ENCODE measurements at regions not wholly inside any gene's neighbourhood (a gene's known extent, or its start where the extent isn't known, plus 50 kb on each side); places are given as distances from the start of the nearest gene placed in this dataset.
A peak's percentile ranks its signal among the peaks of the same experiment; 100 is the strongest.

DNA sequence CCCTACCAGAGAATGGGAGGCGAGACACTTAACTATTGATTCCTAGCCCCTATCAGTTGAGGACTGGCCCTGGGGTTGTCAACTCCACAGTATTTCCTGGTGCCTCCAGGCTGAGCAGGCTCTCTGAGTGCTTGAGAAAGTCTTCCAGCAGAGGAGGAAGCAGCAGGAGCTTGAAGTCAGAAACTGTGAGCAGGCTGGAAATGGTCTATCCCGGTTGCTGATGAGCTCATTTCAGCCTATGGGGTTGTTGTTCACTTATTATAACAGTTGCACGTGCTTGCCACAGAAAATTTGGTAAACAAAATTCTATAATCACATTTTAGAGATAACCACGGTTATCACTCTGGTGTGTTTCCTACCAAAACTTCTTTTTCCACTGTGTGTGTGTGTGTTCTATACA, 254.7 kb upstream of the THUMPD2 start:
- H3K4me2 ChIP-seq (ENCODE audit: extremely low read depth, insufficient read depth, low read length), result no peak overlapping the region
- H3K4me3 ChIP-seq (replicated peaks in 1 of 4; ENCODE audit: control extremely low read depth in 1 of 4, insufficient read depth in 1 of 4, low read depth in 3 of 4, low read length in 4 of 4), result no peak overlapping the region
- H4K20me1 ChIP-seq (ENCODE audit: control insufficient read depth, extremely low read depth, insufficient read depth, low read length), result no peaks in the 10 kb centered on the region
- TF ChIP-seq EZH2 (IDR thresholded peaks at IDR 0.05; ENCODE audit: low read length, missing control alignments), result no peak
- TF ChIP-seq, protein P1, sequence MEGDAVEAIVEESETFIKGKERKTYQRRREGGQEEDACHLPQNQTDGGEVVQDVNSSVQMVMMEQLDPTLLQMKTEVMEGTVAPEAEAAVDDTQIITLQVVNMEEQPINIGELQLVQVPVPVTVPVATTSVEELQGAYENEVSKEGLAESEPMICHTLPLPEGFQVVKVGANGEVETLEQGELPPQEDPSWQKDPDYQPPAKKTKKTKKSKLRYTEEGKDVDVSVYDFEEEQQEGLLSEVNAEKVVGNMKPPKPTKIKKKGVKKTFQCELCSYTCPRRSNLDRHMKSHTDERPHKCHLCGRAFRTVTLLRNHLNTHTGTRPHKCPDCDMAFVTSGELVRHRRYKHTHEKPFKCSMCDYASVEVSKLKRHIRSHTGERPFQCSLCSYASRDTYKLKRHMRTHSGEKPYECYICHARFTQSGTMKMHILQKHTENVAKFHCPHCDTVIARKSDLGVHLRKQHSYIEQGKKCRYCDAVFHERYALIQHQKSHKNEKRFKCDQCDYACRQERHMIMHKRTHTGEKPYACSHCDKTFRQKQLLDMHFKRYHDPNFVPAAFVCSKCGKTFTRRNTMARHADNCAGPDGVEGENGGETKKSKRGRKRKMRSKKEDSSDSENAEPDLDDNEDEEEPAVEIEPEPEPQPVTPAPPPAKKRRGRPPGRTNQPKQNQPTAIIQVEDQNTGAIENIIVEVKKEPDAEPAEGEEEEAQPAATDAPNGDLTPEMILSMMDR (conservative IDR thresholded peaks at IDR 0.05 in 1 of 2, IDR thresholded peaks at IDR 0.05 in 1 of 2; ENCODE audit: low read depth in 1 of 2, low read length in 2 of 2), result no peak
- H3K36me3 ChIP-seq (ENCODE audit: control insufficient read depth, insufficient read depth, low read length), result no peaks in the 10 kb centered on the region
- H3K79me2 ChIP-seq (ENCODE audit: control insufficient read depth, insufficient read depth, low read length), result no peaks in the 10 kb centered on the region
- no peak overlapping the region for H2AFZ ChIP-seq (ENCODE audit: low read length)
- H3K4me1 ChIP-seq (ENCODE audit: control insufficient read depth, extremely low read depth, insufficient read depth, low read length), result peaks cover 12% of the 10 kb centered on the region
- H3K9me3 ChIP-seq (ENCODE audit: control insufficient read depth, insufficient read depth, low read depth, low read length), result no peaks in the 10 kb centered on the region
- no peaks in the 10 kb centered on the region for H3K27me3 ChIP-seq (ENCODE audit: control insufficient read depth, insufficient read depth, low read length)
- H3K9ac ChIP-seq (ENCODE audit: insufficient read depth, low read length), result no peak overlapping the region
- H3K27ac ChIP-seq (ENCODE audit: insufficient read depth, low read length), result peak overlapping the region; percentile 69
- peak in 1 of 2 donors; percentile 24 for DNase-seq (ENCODE audit: low read depth in 2 of 2)

DNA sequence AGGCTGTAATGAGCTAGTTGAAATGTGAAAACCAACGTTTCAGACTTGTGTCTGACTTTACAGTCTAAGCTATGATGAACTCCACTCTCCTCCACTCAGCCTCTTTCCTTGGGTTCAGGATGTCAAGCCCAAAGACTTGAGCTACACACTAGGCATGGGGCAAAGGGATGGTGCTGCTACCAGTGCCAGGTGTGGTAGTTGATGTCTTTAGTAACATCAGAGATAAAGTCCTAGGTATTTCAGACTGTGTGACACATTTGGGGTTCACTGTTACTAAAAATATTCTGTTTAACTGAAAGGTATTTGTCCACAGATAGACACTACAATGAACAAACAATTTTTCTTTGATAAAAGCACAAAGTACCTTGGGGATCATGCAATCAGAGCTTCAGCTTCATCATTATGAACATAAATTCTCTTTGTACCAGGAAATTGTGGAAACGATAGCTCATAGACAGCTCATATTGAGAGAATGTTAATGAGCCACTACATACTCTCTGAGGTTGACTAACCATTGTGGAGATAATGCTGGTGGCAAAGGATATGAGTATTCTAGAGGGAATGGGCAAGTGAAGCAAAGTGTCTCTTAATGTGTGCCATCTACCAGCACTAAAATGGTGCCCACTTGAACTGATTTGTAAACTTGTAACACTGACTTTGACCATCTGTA, 253.7 kb upstream of the THUMPD2 start:
- H4K20me1 ChIP-seq (ENCODE audit: control insufficient read depth, extremely low read depth, insufficient read depth, low read length), result no peaks in the 10 kb centered on the region
- H2AFZ ChIP-seq (ENCODE audit: low read length), result no peak overlapping the region
- H3K27me3 ChIP-seq (ENCODE audit: control insufficient read depth, insufficient read depth, low read length), result no peaks in the 10 kb centered on the region
- H3K9me3 ChIP-seq (ENCODE audit: control insufficient read depth, insufficient read depth, low read depth, low read length), result no peaks in the 10 kb centered on the region
- TF ChIP-seq, protein P1 (conservative IDR thresholded peaks at IDR 0.05 in 1 of 2, IDR thresholded peaks at IDR 0.05 in 1 of 2; ENCODE audit: low read depth in 1 of 2, low read length in 2 of 2), result no peak
- no peak for TF ChIP-seq EZH2 (IDR thresholded peaks at IDR 0.05; ENCODE audit: low read length, missing control alignments)
- no peaks in the 10 kb centered on the region for H3K79me2 ChIP-seq (ENCODE audit: control insufficient read depth, insufficient read depth, low read length)
- H3K9ac ChIP-seq (ENCODE audit: insufficient read depth, low read length), result no peak overlapping the region
- H3K36me3 ChIP-seq (ENCODE audit: control insufficient read depth, insufficient read depth, low read length), result no peaks in the 10 kb centered on the region
- H3K4me2 ChIP-seq (ENCODE audit: extremely low read depth, insufficient read depth, low read length), result no peak overlapping the region
- no peak overlapping the region for H3K4me3 ChIP-seq (replicated peaks in 1 of 4; ENCODE audit: control extremely low read depth in 1 of 4, insufficient read depth in 1 of 4, low read depth in 3 of 4, low read length in 4 of 4)
- H3K27ac ChIP-seq (ENCODE audit: insufficient read depth, low read length), result peak overlapping the region; percentile 69
- H3K4me1 ChIP-seq (ENCODE audit: control insufficient read depth, extremely low read depth, insufficient read depth, low read length), result peaks cover 8% of the 10 kb centered on the region
- peak; percentile 56 to 95 for DNase-seq (ENCODE audit: low read depth in 2 of 2)

DNA sequence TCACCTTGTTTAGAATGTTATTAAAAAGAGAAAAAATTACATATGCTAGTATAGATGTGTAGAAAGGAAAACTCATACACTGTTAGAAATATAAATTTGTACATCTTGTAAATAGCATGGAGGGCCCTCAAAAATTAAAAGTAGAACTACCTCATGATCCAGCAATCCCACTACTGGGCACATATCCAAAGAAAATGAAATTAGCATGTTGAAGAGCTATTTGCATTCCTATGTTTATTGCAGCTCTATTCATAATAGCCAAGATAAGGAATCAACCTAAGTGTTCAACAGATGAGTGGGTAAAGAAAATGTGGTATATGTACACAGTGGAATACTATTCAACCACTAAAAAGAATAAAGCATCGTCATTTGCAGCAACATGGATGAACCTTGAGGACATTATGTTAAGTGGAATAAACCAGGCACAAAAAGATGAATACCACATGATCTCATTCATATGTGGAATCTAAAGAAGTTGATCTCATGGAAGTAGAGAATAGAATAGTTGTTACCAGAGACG, 251.5 kb upstream of the THUMPD2 start:
- no peaks in the 10 kb centered on the region for H3K79me2 ChIP-seq (ENCODE audit: control insufficient read depth, insufficient read depth, low read length)
- H3K9me3 ChIP-seq (ENCODE audit: control insufficient read depth, insufficient read depth, low read depth, low read length), result no peaks in the 10 kb centered on the region
- H3K4me2 ChIP-seq (ENCODE audit: extremely low read depth, insufficient read depth, low read length), result no peak overlapping the region
- H3K27me3 ChIP-seq (ENCODE audit: control insufficient read depth, insufficient read depth, low read length), result no peaks in the 10 kb centered on the region
- H3K4me3 ChIP-seq (replicated peaks in 1 of 4; ENCODE audit: control extremely low read depth in 1 of 4, insufficient read depth in 1 of 4, low read depth in 3 of 4, low read length in 4 of 4), result no peak overlapping the region
- H3K27ac ChIP-seq (ENCODE audit: insufficient read depth, low read length), result no peak overlapping the region
- H2AFZ ChIP-seq (ENCODE audit: low read length), result no peak overlapping the region
- no peak overlapping the region for H3K9ac ChIP-seq (ENCODE audit: insufficient read depth, low read length)
- H3K4me1 ChIP-seq (ENCODE audit: control insufficient read depth, extremely low read depth, insufficient read depth, low read length), result peaks cover 8% of the 10 kb centered on the region
- TF ChIP-seq, protein P1 (conservative IDR thresholded peaks at IDR 0.05 in 1 of 2, IDR thresholded peaks at IDR 0.05 in 1 of 2; ENCODE audit: low read depth in 1 of 2, low read length in 2 of 2), result no peak
- TF ChIP-seq EZH2 (IDR thresholded peaks at IDR 0.05; ENCODE audit: low read length, missing control alignments), result no peak
- H3K36me3 ChIP-seq (ENCODE audit: control insufficient read depth, insufficient read depth, low read length), result no peaks in the 10 kb centered on the region
- DNase-seq (ENCODE audit: low read depth in 2 of 2), result peak in 1 of 2 donors; percentile 60
- no peaks in the 10 kb centered on the region for H4K20me1 ChIP-seq (ENCODE audit: control insufficient read depth, extremely low read depth, insufficient read depth, low read length)

All from fibroblast of lung (primary cell).